ENCODE measurements at regions not wholly inside any gene's neighbourhood (a gene's known extent, or its start where the extent isn't known, plus 50 kb on each side); places are given as distances from the start of the nearest gene placed in this dataset.

- TF ChIP-seq CTCF (IDR thresholded peaks at IDR 0.05) (no peak), POLR2A (IDR thresholded peaks at IDR 0.05) (no peak)
Measured at GRCh38 chr1:187836557-187836956, 1007.8 kb downstream of the PLA2G4A start.

Measured in body of pancreas (tissue), 4 donors.